WTC11 (cell line): ENCODE measurements at regions not wholly inside any gene's neighbourhood (a gene's known extent, or its start where the extent isn't known, plus 50 kb on each side); places are given as distances from the start of the nearest gene placed in this dataset.

Experiments used
- ATAC-seq: fragments of 200-7000 bp; cut with Tn5 transposase; 2 replicates; pipeline ENCODE4 v1.10.0; 2021; ENCODE audit warnings: mild to moderate bottlenecking, moderate library complexity
- CTCF ChIA-PET: fragments of 300-600 bp; sonication (Branson Sonifier 250); formaldehyde crosslinking; loops from one replicate; lab custom pipeline; 2021; ENCODE audit warnings: antibody characterized with exemption; lab: Charles Lee
- POLR2A ChIA-PET: fragments of 350-600 bp; sonication (Branson Sonifier 250); formaldehyde crosslinking; loops from one replicate; lab custom pipeline; 2021; ENCODE audit warnings: antibody characterized with exemption; lab: Charles Lee
- DNase-seq: peaks from one replicate; pipeline ENCODE4 v3.0.0; 2021; ENCODE audit warnings: low spot score
- H3K27ac Mint-ChIP-seq: 2 replicates; pipeline ENCODE4 v1.8.0; 2021; ENCODE audit warnings: mixed read lengths
- H3K27me3 Mint-ChIP-seq: 2 replicates; pipeline ENCODE4 v1.8.0; 2021; ENCODE audit warnings: low read depth, mild to moderate bottlenecking, moderate library complexity, mixed read lengths
- H3K36me3 Mint-ChIP-seq: 2 replicates; pipeline ENCODE4 v1.8.0; 2021; ENCODE audit warnings: mixed read lengths
- H3K4me1 Mint-ChIP-seq: 2 replicates; pipeline ENCODE4 v1.8.0; 2022; ENCODE audit warnings: mixed read lengths
- H3K4me3 Mint-ChIP-seq: 2 replicates; pipeline ENCODE4 v1.8.0; 2021; ENCODE audit warnings: mild to moderate bottlenecking, moderate library complexity, mixed read lengths
- H3K9me3 Mint-ChIP-seq: 2 replicates; pipeline ENCODE4 v1.8.0; 2021; ENCODE audit warnings: mixed read lengths
- AR ChIP-seq: fragments of 250-450 bp; sonication (Bioruptor Pico); IDR thresholded peaks from 2 replicates; pipeline ENCODE4 v1.9.0; 2021; ENCODE audit warnings: mild to moderate bottlenecking
- ERG ChIP-seq: fragments of 250-450 bp; sonication (Bioruptor Pico); IDR thresholded peaks from 2 replicates; pipeline ENCODE4 v1.8.0; 2021; ENCODE audit warnings: mild to moderate bottlenecking
- ESRRA ChIP-seq: sonication (generic); formaldehyde crosslinking; IDR thresholded peaks from 2 replicates; pipeline ENCODE4 v1.8.1; 2022; ENCODE audit warnings: mild to moderate bottlenecking, missing genetic modification reagents, borderline replicate concordance
- ETV6 ChIP-seq: sonication (generic); formaldehyde crosslinking; IDR thresholded peaks from 2 replicates; pipeline ENCODE4 v1.8.1; 2022; ENCODE audit warnings: mild to moderate bottlenecking, missing genetic modification reagents
- GABPB1 ChIP-seq: sonication (generic); formaldehyde crosslinking; IDR thresholded peaks from 2 replicates; pipeline ENCODE4 v1.8.1; 2023; ENCODE audit warnings: mild to moderate bottlenecking, missing genetic modification reagents
- GRHL2 ChIP-seq: fragments of 250-450 bp; sonication (Bioruptor Pico); IDR thresholded peaks from 2 replicates; pipeline ENCODE4 v1.8.0; 2022; ENCODE audit warnings: mild to moderate bottlenecking, moderate library complexity; ENCODE audit not compliant: insufficient replicate concordance, severe bottlenecking
- GTF2I ChIP-seq: fragments of 250-450 bp; sonication (Bioruptor Pico); conservative IDR thresholded peaks from 2 replicates; pipeline ENCODE4 v1.4.0; 2021; ENCODE audit warnings: mild to moderate bottlenecking
- MLX ChIP-seq: sonication (generic); formaldehyde crosslinking; IDR thresholded peaks from 2 replicates; pipeline ENCODE4 v1.8.1; 2023; ENCODE audit warnings: mild to moderate bottlenecking, missing genetic modification reagents, moderate library complexity
- NFE2L1 ChIP-seq: sonication (generic); formaldehyde crosslinking; IDR thresholded peaks from 2 replicates; pipeline ENCODE4 v1.8.1; 2023; ENCODE audit warnings: missing genetic modification reagents
- NR3C1 ChIP-seq: sonication (generic); formaldehyde crosslinking; conservative IDR thresholded peaks from 2 replicates; pipeline ENCODE4 v1.8.1; 2023; ENCODE audit warnings: low read depth, mild to moderate bottlenecking, missing genetic modification reagents
- RELA ChIP-seq: sonication (generic); formaldehyde crosslinking; IDR thresholded peaks from 2 replicates; pipeline ENCODE4 v1.8.1; 2022; ENCODE audit warnings: missing genetic modification reagents, mild to moderate bottlenecking, borderline replicate concordance
- SP1 ChIP-seq: sonication (generic); formaldehyde crosslinking; conservative IDR thresholded peaks from 2 replicates; pipeline ENCODE4 v1.8.1; 2022; ENCODE audit warnings: missing genetic modification reagents
- TCF7 ChIP-seq: sonication (generic); formaldehyde crosslinking; IDR thresholded peaks from 2 replicates; pipeline ENCODE4 v1.8.0; 2022; ENCODE audit warnings: mild to moderate bottlenecking, low read depth, missing genetic modification reagents, moderate library complexity
- TEAD1 ChIP-seq: sonication (generic); formaldehyde crosslinking; IDR thresholded peaks from 2 replicates; pipeline ENCODE4 v1.8.0; 2022; ENCODE audit warnings: mild to moderate bottlenecking, missing genetic modification reagents
- TP53 ChIP-seq: sonication (generic); formaldehyde crosslinking; IDR thresholded peaks from 2 replicates; pipeline ENCODE4 v1.8.1; 2023; ENCODE audit warnings: mild to moderate bottlenecking, missing genetic modification reagents
- ZNF121 ChIP-seq: sonication (generic); formaldehyde crosslinking; IDR thresholded peaks from 2 replicates; pipeline ENCODE4 v1.8.0; 2023; ENCODE audit warnings: missing genetic modification reagents
- ZNF138 ChIP-seq: sonication (generic); formaldehyde crosslinking; conservative IDR thresholded peaks from 2 replicates; pipeline ENCODE4 v1.8.1; 2022; ENCODE audit warnings: mild to moderate bottlenecking, moderate library complexity, missing genetic modification reagents
- ZNF219 ChIP-seq: sonication (generic); formaldehyde crosslinking; IDR thresholded peaks from 2 replicates; pipeline ENCODE4 v1.8.0; 2023; ENCODE audit warnings: missing genetic modification reagents, mild to moderate bottlenecking, borderline replicate concordance
- ZNF232 ChIP-seq: sonication (generic); formaldehyde crosslinking; IDR thresholded peaks from 2 replicates; pipeline ENCODE4 v1.8.0; 2022; ENCODE audit warnings: mild to moderate bottlenecking, missing genetic modification reagents
- ZNF396 ChIP-seq: fragments of 250-450 bp; sonication (Bioruptor Pico); IDR thresholded peaks from 2 replicates; pipeline ENCODE4 v1.8.0; 2021; ENCODE audit warnings: mild to moderate bottlenecking, moderate library complexity, borderline replicate concordance
- ZSCAN18 ChIP-seq: fragments of 250-450 bp; sonication (Bioruptor Pico); IDR thresholded peaks from 2 replicates; pipeline ENCODE4 v2.1.2; 2022; ENCODE audit warnings: mild to moderate bottlenecking, moderate library complexity

- ChIA-PET POLR2A (no interaction called here), CTCF (no interaction called here)
- TF ChIP-seq MLX (CRISPR knock-in tag), result no peak
- no peak for TF ChIP-seq NFE2L1 (CRISPR knock-in tag)
- no peak for TF ChIP-seq ZNF232 (CRISPR knock-in tag)
- TF ChIP-seq ZNF121, result no peak
- TF ChIP-seq ZNF396 (CRISPR knock-in tag), result no peak
- TF ChIP-seq ESRRA, result no peak
- TF ChIP-seq GABPB1, result no peak
- TF ChIP-seq ZNF138 (CRISPR knock-in tag), result no peak
- no peak for TF ChIP-seq ZNF219 (CRISPR knock-in tag)
- no peak for TF ChIP-seq NR3C1 (CRISPR knock-in tag)
- no peak overlapping the region for H3K27ac Mint-ChIP-seq
- no peak for DNase-seq
- peaks cover 9% of the 10 kb centered on the region; the same call in 1 of the 2 replicates for H3K9me3 Mint-ChIP-seq
- no peaks in the 10 kb centered on the region for H3K36me3 Mint-ChIP-seq
- H3K4me3 Mint-ChIP-seq, result no peak overlapping the region
- no peak for ATAC-seq
- H3K4me1 Mint-ChIP-seq, result peaks cover 14% of the 10 kb centered on the region
- peaks cover 4% of the 10 kb centered on the region; the same call in 1 of the 2 replicates for H3K27me3 Mint-ChIP-seq
Observed at GRCh38 chr1:229040630-229041358, 230.1 kb upstream of the RAB4A start.

- TF ChIP-seq AR (CRISPR knock-in tag), result no peak
- TF ChIP-seq SP1 (CRISPR knock-in tag), result no peak
- TF ChIP-seq TP53 (CRISPR knock-in tag), result no peak
- TF ChIP-seq TCF7 (CRISPR knock-in tag), result no peak
- no peak for TF ChIP-seq GRHL2
- TF ChIP-seq TEAD1 (CRISPR knock-in tag), result no peak
- no peak for TF ChIP-seq RELA (CRISPR knock-in tag)
- TF ChIP-seq ZSCAN18, result no peak
- no peak for TF ChIP-seq ERG
- no peak for TF ChIP-seq ETV6 (CRISPR knock-in tag)
- TF ChIP-seq GTF2I, result no peak
- TF ChIP-seq, all 79 proteins: peak for 0
- Mint-ChIP-seq H3K4me3 (no peak overlapping the region), H3K9me3 (peaks cover 9% of the 10 kb centered on the region; the same call in 1 of the 2 replicates), H3K4me1 (peaks cover 20% of the 10 kb centered on the region), H3K27ac (no peak overlapping the region), H3K36me3 (no peaks in the 10 kb centered on the region), H3K27me3 (peaks cover 4% of the 10 kb centered on the region)
- ATAC-seq (no peak), DNase-seq (no peak)
- CTCF ChIA-PET, result no interaction called here
- POLR2A ChIA-PET, result no interaction called here
Observed at GRCh38 chr1:229041946-229042345, 229.0 kb upstream of the RAB4A start.
